Muscle of back (tissue), 3 donors: ENCODE measurements at regions not wholly inside any gene's neighbourhood (a gene's known extent, or its start where the extent isn't known, plus 50 kb on each side); places are given as distances from the start of the nearest gene placed in this dataset.
"Not testable (repeated sequence)": the region's sequence is repeated elsewhere in the genome, so short reads cannot be mapped to it uniquely, and the experiment has no call there.

ENCODE experiments used
- DNase-seq, 3 donors: peaks; one replicate each; pipeline versions ENCODE4 v3.0.0 to v3.0.0-alpha.2; 2013

DNA sequence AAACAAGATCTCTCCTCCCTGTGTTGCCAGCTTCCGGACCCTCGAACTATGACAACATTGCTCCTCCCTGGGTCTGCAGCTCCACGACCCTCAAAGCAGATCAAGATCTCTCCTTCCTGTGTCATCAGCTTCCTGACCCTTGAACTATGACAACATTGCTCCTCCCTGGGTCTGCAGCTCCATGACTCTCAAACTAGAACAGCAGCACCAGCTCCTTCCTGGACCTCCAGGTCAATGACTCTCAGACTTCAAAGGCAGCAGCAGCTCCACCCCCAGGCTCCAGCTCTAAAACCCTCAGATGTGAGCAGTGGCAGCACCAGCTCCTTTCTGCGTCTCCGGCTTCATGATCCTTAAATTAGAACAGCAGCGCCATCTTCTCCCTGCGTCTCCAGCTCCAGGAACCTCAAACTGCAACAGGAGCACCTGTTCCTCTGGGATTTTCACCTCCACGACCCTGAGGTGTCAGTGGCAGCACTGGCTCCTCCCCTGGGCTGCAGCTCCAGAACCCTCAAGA lies 341.0 kb upstream of the SULF2 start:
- DNase-seq: no peak

DNA sequence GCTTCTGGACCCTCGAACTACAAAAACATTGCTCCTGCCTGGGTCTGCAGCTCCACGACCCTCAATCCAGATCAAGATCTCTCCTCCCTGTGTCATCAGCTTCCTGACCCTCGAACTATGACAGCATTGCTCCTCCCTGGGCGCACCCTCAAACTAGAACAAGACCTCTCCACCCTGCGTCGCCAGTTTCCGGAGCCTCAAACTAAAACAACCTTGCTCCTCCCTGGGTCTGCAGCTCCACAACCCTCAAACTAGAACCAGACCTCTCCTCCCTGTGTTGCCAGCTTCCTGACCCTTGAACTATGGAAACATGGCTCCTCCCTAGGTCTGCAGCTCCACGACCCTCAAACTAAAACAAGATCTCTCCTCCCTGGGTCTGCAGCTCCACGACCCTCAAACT lies 339.7 kb upstream of the SULF2 start:
- no peak for DNase-seq

DNA sequence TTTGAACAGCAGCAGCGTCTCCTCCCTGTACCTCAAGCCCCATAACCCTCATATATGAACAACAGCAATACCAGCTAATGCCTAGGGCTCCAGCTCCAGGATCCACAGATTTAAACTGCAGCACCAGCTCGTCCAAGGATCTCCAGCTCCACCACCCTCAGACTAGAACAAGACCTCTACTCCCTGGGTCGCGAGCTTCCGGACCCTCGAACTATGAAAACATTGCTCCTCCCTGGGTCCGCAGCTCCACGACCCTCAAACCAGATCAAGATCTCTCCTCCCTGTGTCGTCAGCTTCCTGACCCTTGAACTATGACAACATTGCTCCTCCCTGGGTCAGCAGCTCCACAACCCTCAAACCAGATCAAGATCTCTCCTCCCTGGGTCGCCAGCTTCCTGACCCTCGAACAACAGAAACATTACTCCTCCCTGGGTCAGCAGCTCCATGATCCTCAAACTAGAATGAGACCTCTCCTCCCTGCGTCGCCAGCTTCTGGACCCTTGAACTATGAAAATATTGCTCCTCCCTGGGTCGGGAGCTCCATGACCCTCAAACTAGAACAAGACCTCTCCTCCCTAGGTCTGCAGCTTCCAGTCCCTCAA lies 339.0 kb upstream of the SULF2 start:
- DNase-seq: no peak

GRCh38 chr20:48120120-48120519 lies 334.8 kb upstream of the SULF2 start:
- DNase-seq: no peak

GRCh38 chr20:48119389-48119788 lies 334.1 kb upstream of the SULF2 start:
- DNase-seq: not testable (repeated sequence)

DNA sequence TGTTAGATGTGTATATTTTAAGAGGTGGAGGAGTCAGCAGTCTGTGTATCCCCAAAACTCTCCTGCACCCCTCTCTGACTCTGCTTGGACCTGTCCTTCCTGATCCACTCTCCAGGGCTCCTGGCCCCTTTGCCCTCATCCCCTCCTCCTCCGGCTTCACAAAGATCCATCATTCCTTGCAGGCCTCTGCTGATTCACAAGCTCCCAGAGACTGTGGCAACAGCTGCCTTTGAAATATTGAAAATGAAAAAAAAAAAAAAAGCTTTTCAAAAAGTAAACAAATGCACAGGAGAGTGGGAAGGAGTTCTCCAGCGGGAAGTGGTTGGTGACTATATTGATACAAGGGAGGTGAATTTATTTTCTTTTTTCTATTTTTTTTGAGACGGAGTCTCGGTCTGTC lies 330.2 kb upstream of the SULF2 start:
- no peak for DNase-seq

DNA sequence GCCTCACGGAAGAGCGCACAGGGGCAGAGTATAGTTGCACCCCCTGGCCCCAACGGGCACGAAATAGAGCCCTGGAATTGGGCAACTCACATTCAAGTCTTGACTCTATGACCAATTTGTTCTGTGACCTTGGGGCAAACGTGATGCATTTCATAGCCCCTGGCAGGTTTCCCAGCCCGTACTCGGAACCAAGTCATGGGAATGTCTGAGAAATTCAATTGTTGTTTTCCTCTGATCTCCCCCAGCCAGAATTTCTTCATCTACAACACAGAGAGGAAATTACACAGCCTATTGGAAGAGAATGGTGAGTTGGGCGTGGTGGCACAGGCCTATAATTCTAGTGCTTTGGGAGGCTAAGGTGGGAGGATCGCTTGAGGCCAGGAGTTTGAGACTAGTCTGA lies 322.3 kb upstream of the SULF2 start:
- DNase-seq: no peak

GRCh38 chr20:48106428-48106827 lies 321.1 kb upstream of the SULF2 start:
- no peak for DNase-seq

- no peak for DNase-seq
Measured at GRCh38 chr20:48105526-48105925, 320.2 kb upstream of the SULF2 start.

- DNase-seq: peak; percentile 27 to 64 (median 29)
Measured at GRCh38 chr20:48102931-48103660, 317.8 kb upstream of the SULF2 start.

GRCh38 chr20:48102076-48102787 lies 317.0 kb upstream of the SULF2 start:
- DNase-seq: no peak

DNA sequence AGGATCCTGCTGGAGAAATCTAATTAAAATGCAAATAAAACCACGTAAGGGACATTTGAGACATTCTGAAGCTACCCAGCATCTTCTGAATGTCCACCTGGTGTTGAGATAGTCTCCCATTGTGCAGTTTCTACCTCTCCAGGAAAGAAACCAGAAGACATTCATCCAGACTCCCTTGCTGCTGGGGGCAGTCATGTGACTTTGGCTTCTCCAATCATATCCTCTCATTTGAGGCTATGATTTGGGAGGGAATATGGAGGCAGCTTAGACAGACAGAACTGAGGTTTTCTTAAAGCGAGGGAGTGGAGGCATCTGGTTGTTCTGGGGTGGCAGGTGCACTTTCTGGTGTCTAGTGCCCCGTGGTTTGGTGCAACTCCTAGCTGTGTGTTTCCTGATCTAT lies 315.2 kb upstream of the SULF2 start:
- no peak for DNase-seq

- DNase-seq: no peak
Measured at GRCh38 chr20:48098866-48099265, 313.6 kb upstream of the SULF2 start.

DNA sequence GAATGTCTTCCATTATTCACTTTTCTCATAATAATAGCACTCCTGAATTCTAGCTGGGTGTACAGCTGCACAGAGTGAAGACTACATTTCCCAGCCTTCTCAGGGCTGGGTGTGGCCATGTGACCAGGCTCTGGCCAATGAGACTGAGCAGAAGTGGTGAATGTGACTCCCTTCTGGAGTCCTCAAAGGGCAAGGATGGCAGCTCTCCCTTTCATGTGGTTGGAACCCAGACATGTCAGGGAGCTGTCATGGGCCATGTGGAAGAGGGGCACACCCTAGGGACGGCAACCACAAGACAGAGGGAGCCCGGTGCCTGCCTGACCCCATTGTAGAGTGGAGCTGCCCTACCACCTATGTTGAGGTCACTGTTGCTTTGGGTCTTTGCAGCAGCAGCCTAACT lies 312.8 kb upstream of the SULF2 start:
- no peak for DNase-seq

GRCh38 chr20:48096957-48097890 lies 311.9 kb upstream of the SULF2 start:
- DNase-seq: no peak

GRCh38 chr20:48096212-48096875 lies 311.1 kb upstream of the SULF2 start:
- no peak for DNase-seq

DNA sequence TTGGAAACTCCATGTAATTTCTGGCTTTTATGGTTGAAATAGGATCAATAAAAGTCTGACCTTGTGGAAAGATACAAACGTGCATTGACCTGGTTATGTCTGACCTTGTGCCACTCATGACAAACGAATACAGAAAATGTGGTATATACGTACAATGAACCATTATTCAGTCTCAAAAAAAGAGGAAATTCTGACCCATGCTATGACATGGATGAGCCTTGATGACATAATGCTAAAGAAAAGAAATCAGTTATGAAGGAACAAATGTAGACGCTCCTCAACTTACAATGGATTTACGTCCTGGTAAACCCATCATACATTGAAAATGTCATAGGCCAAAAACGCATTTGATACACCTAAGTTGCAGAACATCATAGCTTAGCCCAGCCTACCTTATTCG lies 309.7 kb upstream of the SULF2 start:
- DNase-seq: no peak

- DNase-seq: no peak
Measured at GRCh38 chr20:48094196-48094749, 309.0 kb upstream of the SULF2 start.

DNA sequence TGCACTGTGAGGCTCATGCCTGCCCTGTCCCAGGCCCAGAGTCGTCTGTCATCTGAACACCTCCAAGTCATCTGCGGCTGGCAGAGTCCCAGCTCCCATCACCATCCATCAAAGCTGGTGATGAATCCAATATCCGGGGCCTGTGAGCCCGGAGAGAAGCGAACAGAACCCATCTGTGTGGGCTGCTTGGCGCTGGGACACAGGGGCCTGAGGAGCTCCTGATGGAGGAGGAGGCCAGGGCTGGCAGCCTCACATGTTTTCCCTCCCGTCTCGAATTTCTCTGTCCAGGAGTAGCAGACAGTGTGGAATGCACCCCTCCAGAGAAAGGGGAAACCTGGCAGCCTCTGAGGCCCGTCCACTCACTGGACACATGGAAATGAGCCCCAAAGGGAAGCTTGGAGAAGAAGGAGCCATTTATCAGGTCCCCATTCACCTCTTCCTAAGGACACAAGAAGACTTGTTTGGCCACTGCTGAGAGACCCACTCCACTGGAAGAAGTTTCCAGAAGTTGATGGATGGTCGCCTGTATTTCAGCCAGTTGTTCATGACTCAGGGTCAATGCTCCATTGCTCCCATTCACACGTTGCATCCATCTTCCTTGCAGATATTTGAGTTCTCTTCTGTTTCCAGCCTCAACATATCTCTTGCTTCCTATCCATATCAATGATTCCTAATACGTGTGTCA lies 307.5 kb upstream of the SULF2 start:
- DNase-seq: no peak

- no peak for DNase-seq
Measured at GRCh38 chr20:48090784-48091183, 305.5 kb upstream of the SULF2 start.
